IMR-90 (cell line): ENCODE measurements at regions not wholly inside any gene's neighbourhood (a gene's known extent, or its start where the extent isn't known, plus 50 kb on each side); places are given as distances from the start of the nearest gene placed in this dataset.

Source experiments
- ATAC-seq: fragments of 200-7000 bp; cut with Tn5 transposase; 2 replicates; pipeline ENCODE4 v1.9.1; 2020; ENCODE audit warnings: low read depth, mild to moderate bottlenecking, moderate library complexity
- BruUV-seq: library from RNA; stranded (reverse); fragments of 400-500 nt; replicated peaks from 2 replicates; lab custom pipeline; 2021; lab: Mats Ljungman, UMichigan
- CTCF ChIA-PET: fragments of 300-600 bp; formaldehyde crosslinking; extraction: SDS; loops from one replicate; lab custom pipeline; 2021; ENCODE audit warnings: antibody characterized with exemption; lab: Yijun Ruan, JAX
- POLR2A ChIA-PET: fragments of 300-600 bp; sonication (Branson Sonifier 250); formaldehyde crosslinking; loops from one replicate; lab custom pipeline; 2022; ENCODE audit warnings: antibody characterized with exemption; ENCODE audit not compliant: unreplicated experiment; lab: Charles Lee
- DNase-seq: peaks from one replicate; pipeline ENCODE4 v3.0.0; 2013
- H2AFZ ChIP-seq: replicated peaks from 2 replicates; pipeline ENCODE3; 2013; ENCODE audit warnings: low read length, mild to moderate bottlenecking; ENCODE audit not compliant: poor library complexity
- H2AK5ac ChIP-seq: 2 replicates; pipeline ENCODE4 v1.6.1; 2013; ENCODE audit warnings: low read depth, low read length, inconsistent platforms
- H2AK9ac ChIP-seq: replicated peaks from 2 replicates; pipeline ENCODE3; 2013; ENCODE audit warnings: mild to moderate bottlenecking, low read depth, low read length, moderate library complexity; ENCODE audit not compliant: poor library complexity
- H2BK120ac ChIP-seq: 2 replicates; pipeline ENCODE4 v1.6.1; 2013; ENCODE audit warnings: low read depth, low read length, inconsistent platforms
- H2BK15ac ChIP-seq: 3 replicates; pipeline ENCODE4 v1.6.1; 2013; ENCODE audit warnings: low read depth, low read length, inconsistent platforms
- H2BK20ac ChIP-seq: 2 replicates; pipeline ENCODE4 v1.6.1; 2013; ENCODE audit warnings: low read depth, mild to moderate bottlenecking, inconsistent platforms, low read length, moderate library complexity
- H2BK5ac ChIP-seq: 2 replicates; pipeline ENCODE4 v1.6.1; 2013; ENCODE audit warnings: mild to moderate bottlenecking, low read depth, low read length, inconsistent platforms; ENCODE audit not compliant: poor library complexity, severe bottlenecking
- H3K14ac ChIP-seq: replicated peaks from 2 replicates; pipeline ENCODE4 v1.6.1; 2013; ENCODE audit warnings: low read depth, low read length, inconsistent platforms
- H3K18ac ChIP-seq: 2 replicates; pipeline ENCODE4 v1.6.1; 2013; ENCODE audit warnings: low read depth, low read length, control low read depth
- H3K23ac ChIP-seq: 2 replicates; pipeline ENCODE4 v1.6.1; 2013; ENCODE audit warnings: low read depth, low read length, inconsistent platforms
- H3K27ac ChIP-seq: 2 replicates; pipeline ENCODE4 v1.5.1; 2013; ENCODE audit warnings: mild to moderate bottlenecking, control low read depth, low read length; ENCODE audit not compliant: insufficient read depth
- H3K27me3 ChIP-seq: 2 replicates; pipeline ENCODE4 v1.6.1; 2013; ENCODE audit warnings: low read length; ENCODE audit not compliant: control insufficient read depth, insufficient read depth
- H3K36me3 ChIP-seq: 2 replicates; pipeline ENCODE4 v1.6.1; 2013; ENCODE audit warnings: low read length, mixed read lengths; ENCODE audit not compliant: control insufficient read depth, insufficient read depth
- H3K4ac ChIP-seq: 2 replicates; pipeline ENCODE4 v1.6.1; 2013; ENCODE audit warnings: low read depth, low read length, inconsistent platforms
- H3K4me1 ChIP-seq: 2 replicates; pipeline ENCODE4 v1.6.1; 2013; ENCODE audit warnings: low read length, mixed read lengths; ENCODE audit not compliant: control insufficient read depth, insufficient read depth
- H3K4me2 ChIP-seq: 2 replicates; pipeline ENCODE4 v1.6.1; 2013; ENCODE audit warnings: low read depth, mild to moderate bottlenecking, control low read depth, low read length, moderate library complexity
- H3K4me3 ChIP-seq: 2 replicates; pipeline ENCODE4 v1.5.1; 2013; ENCODE audit warnings: low read depth, mild to moderate bottlenecking, control low read depth, low read length, moderate library complexity; ENCODE audit not compliant: insufficient read depth
- H3K56ac ChIP-seq: 2 replicates; pipeline ENCODE4 v1.6.1; 2013; ENCODE audit warnings: low read length, inconsistent platforms; ENCODE audit not compliant: insufficient read depth; ENCODE audit errors: extremely low read depth
- H3K79me1 ChIP-seq, 2 experiments: 2 replicates each; pipeline ENCODE4 v1.6.1; 2013; ENCODE audit warnings: low read length in 2 of 2, inconsistent platforms in 1 of 2, low read depth in 1 of 2
- H3K9ac ChIP-seq: 2 replicates; pipeline ENCODE4 v1.6.1; 2013; ENCODE audit warnings: low read depth, low read length, control low read depth
- H3K9me1 ChIP-seq: 2 replicates; pipeline ENCODE4 v1.6.1; 2013; ENCODE audit warnings: low read length, inconsistent platforms; ENCODE audit not compliant: insufficient read depth
- H3K9me3 ChIP-seq: 2 replicates; pipeline ENCODE4 v1.6.1; 2013; ENCODE audit warnings: low read length; ENCODE audit not compliant: control insufficient read depth, insufficient read depth
- H4K20me1 ChIP-seq: 2 replicates; pipeline ENCODE4 v1.6.1; 2013; ENCODE audit warnings: low read length, inconsistent platforms; ENCODE audit not compliant: insufficient read depth
- H4K5ac ChIP-seq: 2 replicates; pipeline ENCODE4 v1.6.1; 2013; ENCODE audit warnings: mild to moderate bottlenecking, low read depth, low read length, control low read depth
- H4K8ac ChIP-seq, 2 experiments: 2 replicates each; pipeline ENCODE4 v1.6.1; 2013; ENCODE audit warnings: low read depth in 2 of 2, low read length in 2 of 2, control low read depth in 1 of 2, inconsistent platforms in 1 of 2
- H4K91ac ChIP-seq: 2 replicates; pipeline ENCODE4 v1.6.1; 2013; ENCODE audit warnings: low read depth, low read length, inconsistent platforms; ENCODE audit not compliant: insufficient read depth
- BHLHE40 ChIP-seq: fragments of 150-350 bp; IDR thresholded peaks from 2 replicates; pipeline ENCODE4 v1.6.1; 2016; ENCODE audit warnings: mild to moderate bottlenecking, low read depth, low read length
- CEBPB ChIP-seq: IDR thresholded peaks from 2 replicates; pipeline ENCODE4 v1.6.1; 2012; ENCODE audit warnings: low read depth, low read length, improper control_type of control experiment
- CHD1 ChIP-seq: IDR thresholded peaks from 2 replicates; pipeline ENCODE4 v1.6.1; 2012; ENCODE audit warnings: low read depth, low read length, improper control_type of control experiment
- CTCF ChIP-seq: conservative IDR thresholded peaks from 2 replicates; pipeline ENCODE4 v1.5.1; 2012; ENCODE audit warnings: mild to moderate bottlenecking, low read depth, low read length, improper control_type of control experiment
- ELK1 ChIP-seq: fragments of 150-350 bp; IDR thresholded peaks from 2 replicates; pipeline ENCODE4 v1.6.1; 2016; ENCODE audit warnings: low read depth, mild to moderate bottlenecking, low read length, moderate library complexity, borderline replicate concordance
- FOS ChIP-seq: fragments of 150-350 bp; IDR thresholded peaks from 2 replicates; pipeline ENCODE4 v1.6.1; 2016; ENCODE audit warnings: low read depth, low read length
- MAFK ChIP-seq: IDR thresholded peaks from 2 replicates; pipeline ENCODE4 v1.6.1; 2012; ENCODE audit warnings: low read depth, low read length, improper control_type of control experiment
- MAZ ChIP-seq: IDR thresholded peaks from 2 replicates; pipeline ENCODE4 v1.6.1; 2012; ENCODE audit warnings: low read depth, mild to moderate bottlenecking, low read length, improper control_type of control experiment, moderate library complexity, borderline replicate concordance
- MXI1 ChIP-seq: IDR thresholded peaks from 2 replicates; pipeline ENCODE4 v1.6.1; 2012; ENCODE audit warnings: low read depth, mild to moderate bottlenecking, low read length, moderate library complexity, borderline replicate concordance
- NFE2L2 ChIP-seq: fragments of 150-350 bp; IDR thresholded peaks from 2 replicates; pipeline ENCODE4 v1.6.1; 2016; ENCODE audit warnings: low read depth, mild to moderate bottlenecking, low read length
- POLR2A ChIP-seq: IDR thresholded peaks from 2 replicates; pipeline ENCODE4 v1.6.1; 2012; ENCODE audit warnings: mild to moderate bottlenecking, low read depth, low read length
- RAD21 ChIP-seq: IDR thresholded peaks from 2 replicates; pipeline ENCODE4 v1.6.1; 2012; ENCODE audit warnings: low read length, improper control_type of control experiment
- RCOR1 ChIP-seq: IDR thresholded peaks from 2 replicates; pipeline ENCODE4 v1.6.1; 2012; ENCODE audit warnings: mild to moderate bottlenecking, low read length, improper control_type of control experiment; ENCODE audit not compliant: insufficient replicate concordance
- RFX5 ChIP-seq: IDR thresholded peaks from 2 replicates; pipeline ENCODE4 v1.8.0; 2012; ENCODE audit warnings: low read depth, mild to moderate bottlenecking, low read length, moderate library complexity
- SMC3 ChIP-seq: fragments of 150-350 bp; IDR thresholded peaks from 2 replicates; pipeline ENCODE4 v1.6.1; 2016; ENCODE audit warnings: low read depth, mild to moderate bottlenecking, antibody characterized with exemption, low read length, moderate library complexity
- USF2 ChIP-seq: fragments of 150-350 bp; IDR thresholded peaks from 2 replicates; pipeline ENCODE4 v1.6.1; 2017; ENCODE audit warnings: mild to moderate bottlenecking, antibody characterized with exemption, low read length, low read depth
- WGBS, 2 experiments: methylation state at CpG; one replicate each; pipeline versions ENCODE4 v1.1.5 to v1.1.7; 2013; ENCODE audit warnings: missing lambda C conversion rate in 2 of 2; ENCODE audit not compliant: insufficient read length in 1 of 2; ENCODE audit errors: extremely low coverage in 2 of 2; 5-methylcytosine and 5-hydroxymethylcytosine counted together
- dilution Hi-C: fragments of 300-500 bp; cut with HindIII; formaldehyde crosslinking; loops from one replicate; pipeline ENCODE4 v1.14.3; 2018; ENCODE audit warnings: low sequenced_read_pairs; ENCODE audit not compliant: unreplicated experiment
- in situ Hi-C: fragments of 300-500 bp; cut with MboI; formaldehyde crosslinking; loops from 3 replicates; pipeline ENCODE4 v1.14.3; 2019; ENCODE audit warnings: low sequenced_read_pairs, inconsistent platforms, mixed read lengths
- intact Hi-C: fragments of 100-400 bp; cut with micrococcal nuclease; formaldehyde crosslinking; loops from 2 replicates; pipeline ENCODE4 v1.10.0; 2022

GRCh38 chr16:61045931-61046330 lies 990.3 kb downstream of the CDH8 start:
- no peak overlapping the region for H3K4me2 ChIP-seq
- no peak overlapping the region for H3K18ac ChIP-seq
- ChIA-PET POLR2A (no interaction called here), CTCF (no interaction called here)
- peaks cover 7% of the 10 kb centered on the region; the same call in 1 of the 2 replicates for H3K9me3 ChIP-seq
- intact Hi-C loops (no loop called here), in situ Hi-C loops (no loop called here), dilution Hi-C loops (no loop called here)
- no peaks in the 10 kb centered on the region for H3K27me3 ChIP-seq
- no peak overlapping the region for H2AK9ac ChIP-seq
- H2BK5ac ChIP-seq: no peak overlapping the region
- H4K5ac ChIP-seq: no peak overlapping the region
- H3K14ac ChIP-seq: no peak overlapping the region
- no peak overlapping the region for H2BK120ac ChIP-seq
- H3K79me1 ChIP-seq: no peaks in the 10 kb centered on the region
- H2BK20ac ChIP-seq: no peak overlapping the region
- H4K8ac ChIP-seq: no peak overlapping the region
- no peaks in the 10 kb centered on the region for H3K4me1 ChIP-seq
- no TSS peak for BruUV-seq
- no peak for ATAC-seq
- no peak overlapping the region for H2BK15ac ChIP-seq
- H4K20me1 ChIP-seq: no peaks in the 10 kb centered on the region
- H3K23ac ChIP-seq: no peak overlapping the region
- no peaks in the 10 kb centered on the region for H3K9me1 ChIP-seq
- no peak overlapping the region for H3K4ac ChIP-seq
- H3K9ac ChIP-seq: no peak overlapping the region
- no peaks in the 10 kb centered on the region for H3K36me3 ChIP-seq
- no peak overlapping the region for H3K4me3 ChIP-seq
- H3K56ac ChIP-seq: no peak overlapping the region
- TF ChIP-seq ELK1 (no peak), CTCF (no peak), RCOR1 (no peak), SMC3 (no peak), RFX5 (no peak), RAD21 (no peak), MAFK (no peak), NFE2L2 (no peak), POLR2A (no peak), CEBPB (no peak), MXI1 (no peak), BHLHE40 (no peak), USF2 (no peak), MAZ (no peak), CHD1 (no peak), FOS (no peak)
- no peak for DNase-seq
- no peak overlapping the region for H3K27ac ChIP-seq
- no peak overlapping the region for H4K91ac ChIP-seq
- no peak overlapping the region for H2AK5ac ChIP-seq
- no CpG with 5 or more reads among the region's 4 CpGs for WGBS, 2 experiments
- H2AFZ ChIP-seq: no peak overlapping the region
